ENCODE measurements at regions not wholly inside any gene's neighbourhood (a gene's known extent, or its start where the extent isn't known, plus 50 kb on each side); places are given as distances from the start of the nearest gene placed in this dataset.

GRCh38 chr9:79013715-79014610 lies 557.8 kb upstream of the TLE4 start:
- TF ChIP-seq, protein P1, sequence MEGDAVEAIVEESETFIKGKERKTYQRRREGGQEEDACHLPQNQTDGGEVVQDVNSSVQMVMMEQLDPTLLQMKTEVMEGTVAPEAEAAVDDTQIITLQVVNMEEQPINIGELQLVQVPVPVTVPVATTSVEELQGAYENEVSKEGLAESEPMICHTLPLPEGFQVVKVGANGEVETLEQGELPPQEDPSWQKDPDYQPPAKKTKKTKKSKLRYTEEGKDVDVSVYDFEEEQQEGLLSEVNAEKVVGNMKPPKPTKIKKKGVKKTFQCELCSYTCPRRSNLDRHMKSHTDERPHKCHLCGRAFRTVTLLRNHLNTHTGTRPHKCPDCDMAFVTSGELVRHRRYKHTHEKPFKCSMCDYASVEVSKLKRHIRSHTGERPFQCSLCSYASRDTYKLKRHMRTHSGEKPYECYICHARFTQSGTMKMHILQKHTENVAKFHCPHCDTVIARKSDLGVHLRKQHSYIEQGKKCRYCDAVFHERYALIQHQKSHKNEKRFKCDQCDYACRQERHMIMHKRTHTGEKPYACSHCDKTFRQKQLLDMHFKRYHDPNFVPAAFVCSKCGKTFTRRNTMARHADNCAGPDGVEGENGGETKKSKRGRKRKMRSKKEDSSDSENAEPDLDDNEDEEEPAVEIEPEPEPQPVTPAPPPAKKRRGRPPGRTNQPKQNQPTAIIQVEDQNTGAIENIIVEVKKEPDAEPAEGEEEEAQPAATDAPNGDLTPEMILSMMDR (IDR thresholded peaks at IDR 0.05): no peak
- no peak for TF ChIP-seq POLR2A (IDR thresholded peaks at IDR 0.05)

Data from thyroid gland (tissue), 4 donors.